Gastrocnemius medialis (tissue), 4 donors: ENCODE measurements at regions not wholly inside any gene's neighbourhood (a gene's known extent, or its start where the extent isn't known, plus 50 kb on each side); places are given as distances from the start of the nearest gene placed in this dataset.

Experiments
- POLR2A ChIP-seq, 2 donors: fragments of 450-650 bp; IDR thresholded peaks; one replicate each; pipeline ENCODE4 v1.6.1; 2017; ENCODE audit warnings: antibody characterized with exemption in 2 of 2, mild to moderate bottlenecking in 2 of 2, moderate library complexity in 2 of 2
- TF ChIP-seq, protein P1 (sequence below), 5 experiments: fragments of 450-650 bp in 3 of 5; fragments of 200-600 bp in 2 of 5; sonication (generic) in 2 of 5; IDR thresholded peaks in 4 of 5; conservative IDR thresholded peaks in 1 of 5; 1 replicate in 4 of 5; 2 replicates in 1 of 5; pipeline ENCODE4 v1.5.1; 2016 to 2019; ENCODE audit warnings: antibody characterized with exemption in 5 of 5, mild to moderate bottlenecking in 3 of 5, moderate library complexity in 3 of 5

DNA sequence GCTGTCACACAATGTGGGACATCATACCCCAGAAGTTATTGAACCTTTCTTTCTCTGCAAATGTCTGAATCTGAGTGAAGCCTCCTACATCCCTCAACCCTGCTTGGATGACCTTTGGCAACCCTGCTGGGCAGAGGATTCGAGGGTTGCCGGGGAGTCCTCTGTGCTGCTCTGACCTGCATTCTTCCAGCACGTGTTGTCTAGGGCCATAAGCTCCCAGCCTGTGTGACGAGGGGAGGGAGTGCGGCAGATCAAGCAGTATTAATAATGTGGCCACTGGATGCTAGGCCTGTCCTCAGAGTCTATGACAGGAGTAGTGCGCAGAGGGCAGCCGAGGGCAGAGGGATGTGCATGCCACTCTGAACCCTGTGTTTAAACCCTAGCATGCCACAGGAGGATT lies 58.8 kb downstream of the RPL37A start:
- no peak for TF ChIP-seq POLR2A (IDR thresholded peaks at IDR 0.05)
- TF ChIP-seq, protein P1, sequence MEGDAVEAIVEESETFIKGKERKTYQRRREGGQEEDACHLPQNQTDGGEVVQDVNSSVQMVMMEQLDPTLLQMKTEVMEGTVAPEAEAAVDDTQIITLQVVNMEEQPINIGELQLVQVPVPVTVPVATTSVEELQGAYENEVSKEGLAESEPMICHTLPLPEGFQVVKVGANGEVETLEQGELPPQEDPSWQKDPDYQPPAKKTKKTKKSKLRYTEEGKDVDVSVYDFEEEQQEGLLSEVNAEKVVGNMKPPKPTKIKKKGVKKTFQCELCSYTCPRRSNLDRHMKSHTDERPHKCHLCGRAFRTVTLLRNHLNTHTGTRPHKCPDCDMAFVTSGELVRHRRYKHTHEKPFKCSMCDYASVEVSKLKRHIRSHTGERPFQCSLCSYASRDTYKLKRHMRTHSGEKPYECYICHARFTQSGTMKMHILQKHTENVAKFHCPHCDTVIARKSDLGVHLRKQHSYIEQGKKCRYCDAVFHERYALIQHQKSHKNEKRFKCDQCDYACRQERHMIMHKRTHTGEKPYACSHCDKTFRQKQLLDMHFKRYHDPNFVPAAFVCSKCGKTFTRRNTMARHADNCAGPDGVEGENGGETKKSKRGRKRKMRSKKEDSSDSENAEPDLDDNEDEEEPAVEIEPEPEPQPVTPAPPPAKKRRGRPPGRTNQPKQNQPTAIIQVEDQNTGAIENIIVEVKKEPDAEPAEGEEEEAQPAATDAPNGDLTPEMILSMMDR (IDR thresholded peaks at IDR 0.05 in 4 of 5, conservative IDR thresholded peaks at IDR 0.05 in 1 of 5), result no peak
